HG02571 (cell line): ENCODE measurements at regions not wholly inside any gene's neighbourhood (a gene's known extent, or its start where the extent isn't known, plus 50 kb on each side); places are given as distances from the start of the nearest gene placed in this dataset.

Experiments
- ATAC-seq: cut with Tn5 transposase; IDR thresholded peaks from one replicate; pipeline ENCODE4 v1.9.1; 2021; ENCODE audit warnings: mild to moderate bottlenecking, moderate library complexity; ENCODE audit not compliant: unreplicated experiment

GRCh38 chrX:96619588-96619987 is 65.1 kb upstream of the DIAPH2 start:
- no peak for ATAC-seq

- ATAC-seq: no peak
Measured at GRCh38 chrX:96621811-96622210, 62.8 kb upstream of the DIAPH2 start.
